Stimulated activated CD4-positive, alpha-beta T cell treated with anti-CD3 and anti-CD28 coated beads, Interleukin-2, amount 100 ng/mL, for 48 hours (primary cell): ENCODE measurements at regions not wholly inside any gene's neighbourhood (a gene's known extent, or its start where the extent isn't known, plus 50 kb on each side); places are given as distances from the start of the nearest gene placed in this dataset.
"Not testable (repeated sequence)": the region's sequence is repeated elsewhere in the genome, so short reads cannot be mapped to it uniquely, and the experiment has no call there.

Source experiments
- DNase-seq, 2 donors: peaks; one replicate each; pipeline ENCODE4 v3.0.0-alpha.2; 2020

- DNase-seq = no peak
These were observed 1231.0 kb downstream of the DSC3 start for GRCh38 chr18:29811519-29811918.

GRCh38 chr18:29780816-29781215 lies 1261.7 kb downstream of the DSC3 start:
- no peak for DNase-seq

GRCh38 chr18:29779096-29779495 lies 1263.4 kb downstream of the DSC3 start:
- DNase-seq = no peak

GRCh38 chr18:29753379-29753778 lies 1289.2 kb downstream of the DSC3 start:
- no peak for DNase-seq

- DNase-seq = no peak
These were observed 1292.8 kb downstream of the DSC3 start for GRCh38 chr18:29749704-29750103.

GRCh38 chr18:29741461-29741860 lies 1301.1 kb downstream of the DSC3 start:
- no peak for DNase-seq

- no peak for DNase-seq
These were observed 1304.9 kb downstream of the DSC3 start for GRCh38 chr18:29737620-29738019.

GRCh38 chr18:29737190-29737589 lies 1305.4 kb downstream of the DSC3 start:
- no peak for DNase-seq

GRCh38 chr18:29730073-29730472 lies 1312.5 kb downstream of the DSC3 start:
- DNase-seq = no peak

GRCh38 chr18:29726646-29727045 lies 1315.9 kb downstream of the DSC3 start:
- DNase-seq = no peak

- DNase-seq = not testable (repeated sequence)
These were observed 1319.1 kb downstream of the DSC3 start for GRCh38 chr18:29723486-29723885.

- DNase-seq = not testable (repeated sequence)
These were observed 1326.6 kb downstream of the DSC3 start for GRCh38 chr18:29715960-29716359.

- no peak for DNase-seq
These were observed 1329.8 kb downstream of the DSC3 start for GRCh38 chr18:29712785-29713184.

- no peak for DNase-seq
These were observed 1330.6 kb downstream of the DSC3 start for GRCh38 chr18:29711932-29712331.

GRCh38 chr18:29693334-29693733 lies 1349.2 kb downstream of the DSC3 start:
- no peak for DNase-seq

- DNase-seq = no peak
These were observed 1361.0 kb downstream of the DSC3 start for GRCh38 chr18:29681578-29681977.

GRCh38 chr18:29664278-29665036 lies 1378.1 kb downstream of the DSC3 start:
- no peak for DNase-seq

- no peak for DNase-seq
These were observed 1380.6 kb downstream of the DSC3 start for GRCh38 chr18:29661924-29662323.

GRCh38 chr18:29660777-29661176 lies 1381.8 kb downstream of the DSC3 start:
- DNase-seq = no peak

GRCh38 chr18:29653671-29654215 lies 1388.8 kb downstream of the DSC3 start:
- no peak for DNase-seq

- no peak for DNase-seq
These were observed 1389.7 kb downstream of the DSC3 start for GRCh38 chr18:29652797-29653196.

GRCh38 chr18:29651122-29651680 lies 1391.3 kb downstream of the DSC3 start:
- no peak for DNase-seq

- no peak for DNase-seq
These were observed 1393.7 kb downstream of the DSC3 start for GRCh38 chr18:29648891-29649290.

- DNase-seq = no peak
These were observed 1394.8 kb downstream of the DSC3 start for GRCh38 chr18:29647700-29648099.

GRCh38 chr18:29644276-29644675 lies 1398.3 kb downstream of the DSC3 start:
- no peak for DNase-seq
